Progenitor cell of endocrine pancreas (in vitro differentiated cells): ENCODE measurements at regions not wholly inside any gene's neighbourhood (a gene's known extent, or its start where the extent isn't known, plus 50 kb on each side); places are given as distances from the start of the nearest gene placed in this dataset.

Source experiments
- DNase-seq: peaks from one replicate; pipeline ENCODE4 v3.0.0; 2021; ENCODE audit warnings: low spot score; ENCODE audit not compliant: unreplicated experiment
- H3K27ac Mint-ChIP-seq: 2 replicates; pipeline ENCODE4 v1.8.0; 2021; ENCODE audit warnings: mild to moderate bottlenecking, moderate library complexity, mixed read lengths
- H3K27me3 Mint-ChIP-seq: 2 replicates; pipeline ENCODE4 v1.8.0; 2021; ENCODE audit warnings: mixed read lengths
- H3K36me3 Mint-ChIP-seq: 2 replicates; pipeline ENCODE4 v1.8.0; 2022; ENCODE audit warnings: mixed read lengths; ENCODE audit not compliant: insufficient read depth
- H3K4me1 Mint-ChIP-seq: 2 replicates; pipeline ENCODE4 v1.8.0; 2021; ENCODE audit warnings: low read depth, mixed read lengths
- H3K4me3 Mint-ChIP-seq: 2 replicates; pipeline ENCODE4 v1.8.0; 2021; ENCODE audit warnings: low read depth, mild to moderate bottlenecking, moderate library complexity, mixed read lengths
- H3K9me3 Mint-ChIP-seq: 2 replicates; pipeline ENCODE4 v1.8.0; 2021; ENCODE audit warnings: low read depth, mixed read lengths
- TF ChIP-seq, protein P1 (sequence below): fragments of 200-600 bp; sonication (generic); IDR thresholded peaks from one replicate; pipeline ENCODE4 v1.5.0; 2021; ENCODE audit warnings: antibody characterized with exemption, mild to moderate bottlenecking; ENCODE audit not compliant: unreplicated experiment

DNA sequence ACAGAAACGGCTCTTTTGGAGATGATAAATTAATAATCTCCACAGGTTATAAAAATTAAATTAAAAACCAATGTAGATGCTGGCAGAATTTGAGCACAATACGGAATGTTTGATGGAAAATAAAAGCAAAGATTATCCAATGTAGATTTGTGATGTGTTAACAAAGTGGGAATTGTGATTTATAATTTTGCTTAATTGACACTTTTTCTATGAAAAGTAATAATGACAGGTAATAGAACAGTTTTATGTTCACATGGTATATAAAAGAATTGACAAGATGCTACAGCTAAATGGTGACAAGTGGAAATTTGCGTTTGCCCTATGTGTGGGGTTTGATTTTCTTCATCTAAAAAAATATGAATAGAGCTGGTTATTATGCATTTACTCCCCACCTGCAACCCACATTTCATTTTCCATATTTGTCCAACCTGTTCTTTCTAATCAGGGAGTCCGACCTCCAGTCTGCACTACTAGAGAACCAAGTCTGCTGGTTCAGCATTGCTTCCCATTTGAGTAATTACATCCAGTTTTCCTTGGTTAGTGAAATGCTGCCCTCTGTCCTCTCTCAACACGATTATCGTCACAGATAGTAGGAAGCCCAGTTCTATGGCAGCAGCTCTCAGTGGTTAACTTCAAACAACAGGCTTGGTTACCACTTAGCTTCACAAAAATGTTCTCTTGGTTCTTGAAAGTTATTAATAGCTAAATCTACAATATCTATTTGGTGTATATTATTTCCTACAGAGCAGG lies 61.4 kb upstream of the SLITRK1 start:
- Mint-ChIP-seq H3K27ac (no peak overlapping the region), H3K4me1 (no peaks in the 10 kb centered on the region), H3K27me3 (no peaks in the 10 kb centered on the region), H3K9me3 (peaks cover 2% of the 10 kb centered on the region), H3K36me3 (no peaks in the 10 kb centered on the region), H3K4me3 (no peak overlapping the region)
- TF ChIP-seq, protein P1, sequence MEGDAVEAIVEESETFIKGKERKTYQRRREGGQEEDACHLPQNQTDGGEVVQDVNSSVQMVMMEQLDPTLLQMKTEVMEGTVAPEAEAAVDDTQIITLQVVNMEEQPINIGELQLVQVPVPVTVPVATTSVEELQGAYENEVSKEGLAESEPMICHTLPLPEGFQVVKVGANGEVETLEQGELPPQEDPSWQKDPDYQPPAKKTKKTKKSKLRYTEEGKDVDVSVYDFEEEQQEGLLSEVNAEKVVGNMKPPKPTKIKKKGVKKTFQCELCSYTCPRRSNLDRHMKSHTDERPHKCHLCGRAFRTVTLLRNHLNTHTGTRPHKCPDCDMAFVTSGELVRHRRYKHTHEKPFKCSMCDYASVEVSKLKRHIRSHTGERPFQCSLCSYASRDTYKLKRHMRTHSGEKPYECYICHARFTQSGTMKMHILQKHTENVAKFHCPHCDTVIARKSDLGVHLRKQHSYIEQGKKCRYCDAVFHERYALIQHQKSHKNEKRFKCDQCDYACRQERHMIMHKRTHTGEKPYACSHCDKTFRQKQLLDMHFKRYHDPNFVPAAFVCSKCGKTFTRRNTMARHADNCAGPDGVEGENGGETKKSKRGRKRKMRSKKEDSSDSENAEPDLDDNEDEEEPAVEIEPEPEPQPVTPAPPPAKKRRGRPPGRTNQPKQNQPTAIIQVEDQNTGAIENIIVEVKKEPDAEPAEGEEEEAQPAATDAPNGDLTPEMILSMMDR = no peak
- DNase-seq = no peak

DNA sequence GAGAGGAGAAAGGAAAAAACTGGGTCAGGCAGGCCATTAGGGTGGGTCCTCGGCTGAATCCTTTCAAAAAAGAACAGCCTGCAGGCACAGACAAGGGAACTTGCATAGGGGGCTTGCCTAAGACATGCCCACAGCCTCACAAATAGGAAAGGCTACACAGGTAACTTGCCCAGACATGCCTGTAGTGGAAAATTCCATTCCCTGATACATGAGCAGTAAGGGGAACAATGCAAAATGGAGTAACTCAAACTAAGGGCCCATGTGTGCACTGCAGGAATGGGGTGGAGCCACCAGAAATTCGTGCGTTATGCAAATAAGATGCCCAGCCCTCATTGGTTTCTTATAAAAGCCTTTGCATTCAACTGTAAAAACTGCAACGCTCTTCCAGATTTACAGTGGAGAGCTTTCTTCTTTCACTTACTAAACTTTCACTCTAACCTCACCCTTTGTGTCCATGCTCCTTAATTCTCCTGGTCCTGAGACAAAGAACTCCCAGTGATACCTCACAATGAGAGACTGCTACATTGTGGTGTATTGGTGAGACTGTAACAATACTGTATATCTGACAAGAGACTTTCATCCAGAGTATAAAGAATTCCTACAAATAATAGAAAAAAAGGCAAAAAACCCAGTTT lies 59.5 kb upstream of the SLITRK1 start:
- Mint-ChIP-seq H3K36me3 (no peaks in the 10 kb centered on the region), H3K27ac (no peak overlapping the region), H3K4me1 (no peaks in the 10 kb centered on the region), H3K4me3 (no peak overlapping the region), H3K9me3 (peaks cover 2% of the 10 kb centered on the region), H3K27me3 (no peaks in the 10 kb centered on the region)
- no peak for DNase-seq
- TF ChIP-seq, protein P1 = no peak

DNA sequence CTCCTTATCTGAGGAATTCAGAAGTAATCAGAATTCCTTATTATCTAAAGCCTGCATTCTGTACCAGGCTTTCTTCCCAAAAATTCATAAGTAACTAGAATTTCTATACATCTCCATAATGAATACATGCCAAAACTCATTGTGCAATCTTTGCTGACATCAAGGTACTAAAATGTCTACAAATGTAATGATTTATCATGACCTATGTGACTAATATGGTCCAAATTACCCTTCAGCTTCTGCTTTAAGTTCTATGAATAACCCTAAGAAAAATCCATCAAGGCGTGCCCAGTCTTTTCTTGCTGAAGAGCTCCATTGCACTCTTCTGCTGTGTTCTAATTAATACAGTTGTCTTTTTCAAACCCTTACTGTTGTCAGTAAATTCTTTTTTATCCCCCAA lies 58.5 kb upstream of the SLITRK1 start:
- Mint-ChIP-seq H3K4me3 (no peak overlapping the region), H3K27me3 (no peaks in the 10 kb centered on the region), H3K27ac (no peak overlapping the region), H3K36me3 (no peaks in the 10 kb centered on the region), H3K9me3 (peaks cover 2% of the 10 kb centered on the region), H3K4me1 (no peaks in the 10 kb centered on the region)
- TF ChIP-seq, protein P1 = no peak
- DNase-seq = no peak

DNA sequence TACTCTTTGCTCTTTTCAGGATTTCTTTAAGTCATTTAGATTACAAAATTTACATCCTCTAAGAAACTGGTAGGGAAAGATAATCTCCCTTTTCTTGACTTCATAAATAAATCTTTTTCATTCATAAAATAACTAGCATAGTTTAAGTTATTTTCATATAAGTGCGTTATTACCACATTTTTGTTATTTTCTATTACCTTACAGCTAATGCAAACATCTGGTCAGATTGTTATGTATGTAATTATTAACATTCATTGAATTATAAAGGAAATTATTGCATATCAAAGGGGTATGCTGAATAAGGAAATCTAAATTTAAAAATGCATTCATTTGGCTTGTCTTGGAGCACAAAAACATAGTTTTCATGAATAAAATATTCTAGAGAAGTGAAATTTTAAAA lies 55.3 kb upstream of the SLITRK1 start:
- Mint-ChIP-seq H3K27ac (no peak overlapping the region), H3K4me3 (no peak overlapping the region), H3K4me1 (no peaks in the 10 kb centered on the region), H3K9me3 (peaks cover 2% of the 10 kb centered on the region), H3K27me3 (no peaks in the 10 kb centered on the region), H3K36me3 (no peaks in the 10 kb centered on the region)
- TF ChIP-seq, protein P1 = no peak
- DNase-seq = no peak

DNA sequence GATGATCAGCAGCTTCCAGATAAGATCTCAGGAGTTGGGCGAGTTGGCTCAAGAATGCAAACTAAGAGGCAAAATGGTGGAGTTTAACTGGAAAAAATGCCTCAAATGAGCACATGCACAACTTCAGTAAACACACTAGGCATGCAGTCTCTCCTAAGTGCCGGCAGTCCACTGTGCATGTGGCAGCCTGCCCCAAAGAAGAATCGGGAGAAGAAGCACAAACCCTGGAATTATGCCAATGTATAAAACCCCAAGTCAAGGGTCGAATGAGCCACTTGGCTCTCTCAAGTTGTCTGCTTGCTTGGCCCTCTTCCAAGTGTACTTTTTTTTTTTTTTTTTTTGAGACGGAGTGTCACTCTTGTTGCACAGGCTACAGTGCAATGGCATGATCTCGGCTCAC lies 53.3 kb upstream of the SLITRK1 start:
- H3K9me3 Mint-ChIP-seq = no peaks in the 10 kb centered on the region
- no peaks in the 10 kb centered on the region for H3K36me3 Mint-ChIP-seq
- H3K27ac Mint-ChIP-seq = no peak overlapping the region
- no peaks in the 10 kb centered on the region for H3K4me1 Mint-ChIP-seq
- no peaks in the 10 kb centered on the region for H3K27me3 Mint-ChIP-seq
- no peak for DNase-seq
- H3K4me3 Mint-ChIP-seq = no peak overlapping the region
- TF ChIP-seq, protein P1 = no peak
